Caco-2 (cell line): ENCODE measurements at regions not wholly inside any gene's neighbourhood (a gene's known extent, or its start where the extent isn't known, plus 50 kb on each side); places are given as distances from the start of the nearest gene placed in this dataset.

Experiments used
- BruUV-seq: library from RNA; stranded (reverse); fragments of 400-500 nt; replicated peaks from 2 replicates; lab custom pipeline; 2021; lab: Mats Ljungman, UMichigan
- CTCF ChIA-PET: fragments of 300-600 bp; sonication (Branson Sonifier 250); formaldehyde crosslinking; loops from one replicate; lab custom pipeline; 2022; ENCODE audit warnings: antibody characterized with exemption; lab: Charles Lee
- POLR2A ChIA-PET: fragments of 300-600 bp; sonication (Branson Sonifier 250); formaldehyde crosslinking; loops from one replicate; lab custom pipeline; 2022; ENCODE audit warnings: antibody characterized with exemption; lab: Charles Lee
- DNase-seq, 2 experiments: peaks; one replicate each; pipeline versions ENCODE4 v3.0.0 to v3.0.0-alpha.2; 2020 to 2022
- H3K27me3 ChIP-seq: replicated peaks from 2 replicates; pipeline ENCODE4 v1.6.0; 2011; ENCODE audit warnings: low read length; ENCODE audit not compliant: control insufficient read depth, insufficient read depth
- H3K36me3 ChIP-seq: 2 replicates; pipeline ENCODE4 v1.5.1; 2011; ENCODE audit warnings: low read length; ENCODE audit not compliant: control insufficient read depth, insufficient read depth
- H3K4me1 ChIP-seq: fragments of 250-450 bp; sonication (Bioruptor Pico); 2 replicates; pipeline ENCODE4 v1.5.1; 2020; ENCODE audit warnings: mild to moderate bottlenecking
- H3K4me3 ChIP-seq: 2 replicates; pipeline ENCODE4 v1.5.1; 2011; ENCODE audit warnings: low read depth, mild to moderate bottlenecking, control low read depth, low read length
- H3K9me3 ChIP-seq: fragments of 250-450 bp; sonication (Bioruptor Pico); 2 replicates; pipeline ENCODE4 v1.5.1; 2020; ENCODE audit warnings: mild to moderate bottlenecking, moderate library complexity
- H3K27ac Mint-ChIP-seq: one replicate; pipeline ENCODE4 v1.8.0; 2022; ENCODE audit warnings: mixed read lengths; ENCODE audit not compliant: unreplicated experiment
- H3K27me3 Mint-ChIP-seq: one replicate; pipeline ENCODE4 v1.8.0; 2022; ENCODE audit warnings: mixed read lengths; ENCODE audit not compliant: insufficient read depth, unreplicated experiment
- H3K36me3 Mint-ChIP-seq: one replicate; pipeline ENCODE4 v1.8.0; 2022; ENCODE audit warnings: mild to moderate bottlenecking, mixed read lengths; ENCODE audit not compliant: insufficient read depth, unreplicated experiment
- H3K4me1 Mint-ChIP-seq: one replicate; pipeline ENCODE4 v1.8.0; 2022; ENCODE audit warnings: low read depth, mixed read lengths; ENCODE audit not compliant: unreplicated experiment
- H3K4me3 Mint-ChIP-seq: one replicate; pipeline ENCODE4 v1.8.0; 2022; ENCODE audit warnings: mild to moderate bottlenecking, moderate library complexity, mixed read lengths; ENCODE audit not compliant: unreplicated experiment
- H3K9me3 Mint-ChIP-seq: one replicate; pipeline ENCODE4 v1.8.0; 2022; ENCODE audit warnings: mixed read lengths; ENCODE audit not compliant: unreplicated experiment
- intact Hi-C: fragments of 100-400 bp; cut with micrococcal nuclease; formaldehyde crosslinking; loops from one replicate; pipeline ENCODE4 v1.10.0; 2022; ENCODE audit not compliant: unreplicated experiment
- TF ChIP-seq, protein P1 (sequence below), 2 experiments: fragments of 200-600 bp in 1 of 2; IDR thresholded peaks; 1 replicate in 1 of 2; 2 replicates in 1 of 2; pipeline versions ENCODE4 v1.5.1 to v1.8.0; 2011 to 2022; ENCODE audit warnings: antibody characterized with exemption in 1 of 2, control low read depth in 1 of 2, inconsistent platforms in 1 of 2, low read depth in 1 of 2, low read length in 1 of 2, mild to moderate bottlenecking in 1 of 2, moderate library complexity in 1 of 2; ENCODE audit not compliant: insufficient read depth in 1 of 2, severe bottlenecking in 1 of 2, unreplicated experiment in 1 of 2

DNA sequence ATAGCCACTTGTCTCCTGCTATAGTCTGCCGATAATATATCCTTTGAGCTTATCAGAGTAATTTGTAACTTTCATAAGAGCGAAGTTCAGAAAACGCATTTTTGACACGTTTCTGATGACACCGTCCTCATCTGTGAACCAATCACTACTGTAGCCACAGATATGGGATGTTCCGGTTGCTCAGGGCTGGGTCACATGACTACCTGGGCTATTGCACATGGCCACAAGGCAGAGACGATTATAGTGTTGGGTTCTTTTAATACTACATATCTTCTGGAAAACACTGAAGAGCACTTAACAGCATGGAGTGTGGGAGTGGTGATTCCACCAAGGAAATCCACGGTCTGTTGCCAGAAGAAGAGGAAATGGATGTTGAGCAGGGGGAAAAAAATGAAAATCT, 115.0 kb upstream of the ADRA1B start:
- intact Hi-C loops: no loop called here
- no peaks in the 10 kb centered on the region for H3K36me3 Mint-ChIP-seq
- no peaks in the 10 kb centered on the region for H3K9me3 Mint-ChIP-seq
- no peak overlapping the region for H3K27ac Mint-ChIP-seq
- TF ChIP-seq, protein P1, sequence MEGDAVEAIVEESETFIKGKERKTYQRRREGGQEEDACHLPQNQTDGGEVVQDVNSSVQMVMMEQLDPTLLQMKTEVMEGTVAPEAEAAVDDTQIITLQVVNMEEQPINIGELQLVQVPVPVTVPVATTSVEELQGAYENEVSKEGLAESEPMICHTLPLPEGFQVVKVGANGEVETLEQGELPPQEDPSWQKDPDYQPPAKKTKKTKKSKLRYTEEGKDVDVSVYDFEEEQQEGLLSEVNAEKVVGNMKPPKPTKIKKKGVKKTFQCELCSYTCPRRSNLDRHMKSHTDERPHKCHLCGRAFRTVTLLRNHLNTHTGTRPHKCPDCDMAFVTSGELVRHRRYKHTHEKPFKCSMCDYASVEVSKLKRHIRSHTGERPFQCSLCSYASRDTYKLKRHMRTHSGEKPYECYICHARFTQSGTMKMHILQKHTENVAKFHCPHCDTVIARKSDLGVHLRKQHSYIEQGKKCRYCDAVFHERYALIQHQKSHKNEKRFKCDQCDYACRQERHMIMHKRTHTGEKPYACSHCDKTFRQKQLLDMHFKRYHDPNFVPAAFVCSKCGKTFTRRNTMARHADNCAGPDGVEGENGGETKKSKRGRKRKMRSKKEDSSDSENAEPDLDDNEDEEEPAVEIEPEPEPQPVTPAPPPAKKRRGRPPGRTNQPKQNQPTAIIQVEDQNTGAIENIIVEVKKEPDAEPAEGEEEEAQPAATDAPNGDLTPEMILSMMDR (IDR thresholded peaks at IDR 0.05; ENCODE audit: insufficient read depth in 1 of 2, low read depth in 1 of 2, low read length in 1 of 2, severe bottlenecking in 1 of 2, unreplicated experiment in 1 of 2): no peak
- no peak for DNase-seq
- no peaks in the 10 kb centered on the region for H3K9me3 ChIP-seq
- POLR2A ChIA-PET: no interaction called here
- CTCF ChIA-PET: no interaction called here
- H3K27me3 Mint-ChIP-seq: peaks cover 10% of the 10 kb centered on the region
- no peaks in the 10 kb centered on the region for H3K36me3 ChIP-seq
- no TSS peak for BruUV-seq
- no peaks in the 10 kb centered on the region for H3K4me1 Mint-ChIP-seq
- no peaks in the 10 kb centered on the region for H3K4me1 ChIP-seq
- H3K27me3 ChIP-seq: no peaks in the 10 kb centered on the region; the same call in none of the 2 replicates
- no peak overlapping the region for H3K4me3 Mint-ChIP-seq
- no peak overlapping the region for H3K4me3 ChIP-seq

DNA sequence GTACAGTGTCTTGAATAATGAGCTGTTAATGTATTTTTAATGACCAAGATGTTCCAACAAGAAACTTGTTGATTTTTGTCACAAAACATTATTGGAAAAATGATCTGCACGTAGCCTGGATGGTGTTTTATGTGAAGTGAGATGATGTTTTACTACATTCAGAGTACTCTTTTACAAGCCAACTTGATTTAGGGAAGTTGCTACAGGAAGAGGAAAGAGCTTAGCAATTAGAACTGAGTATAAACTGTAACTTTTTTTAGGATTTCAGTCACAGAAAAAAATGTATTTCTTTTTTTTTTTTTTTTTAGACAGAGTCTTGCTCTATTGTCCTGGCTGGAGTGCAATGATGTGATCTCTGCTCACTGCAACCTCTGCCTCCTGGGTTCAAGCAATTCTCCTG, 113.6 kb upstream of the ADRA1B start:
- no peak for DNase-seq
- no peaks in the 10 kb centered on the region for H3K36me3 ChIP-seq
- no peaks in the 10 kb centered on the region for H3K9me3 ChIP-seq
- no TSS peak for BruUV-seq
- H3K4me3 ChIP-seq: no peak overlapping the region
- H3K27ac Mint-ChIP-seq: no peak overlapping the region
- ChIA-PET CTCF (no interaction called here), POLR2A (no interaction called here)
- no peaks in the 10 kb centered on the region for H3K4me1 ChIP-seq
- no peaks in the 10 kb centered on the region; the same call in none of the 2 replicates for H3K27me3 ChIP-seq
- intact Hi-C loops: no loop called here
- H3K4me1 Mint-ChIP-seq: no peaks in the 10 kb centered on the region
- H3K27me3 Mint-ChIP-seq: peaks cover 7% of the 10 kb centered on the region
- H3K36me3 Mint-ChIP-seq: no peaks in the 10 kb centered on the region
- no peaks in the 10 kb centered on the region for H3K9me3 Mint-ChIP-seq
- TF ChIP-seq, protein P1 (IDR thresholded peaks at IDR 0.05; ENCODE audit: insufficient read depth in 1 of 2, low read depth in 1 of 2, low read length in 1 of 2, severe bottlenecking in 1 of 2, unreplicated experiment in 1 of 2): no peak
- H3K4me3 Mint-ChIP-seq: no peak overlapping the region

DNA sequence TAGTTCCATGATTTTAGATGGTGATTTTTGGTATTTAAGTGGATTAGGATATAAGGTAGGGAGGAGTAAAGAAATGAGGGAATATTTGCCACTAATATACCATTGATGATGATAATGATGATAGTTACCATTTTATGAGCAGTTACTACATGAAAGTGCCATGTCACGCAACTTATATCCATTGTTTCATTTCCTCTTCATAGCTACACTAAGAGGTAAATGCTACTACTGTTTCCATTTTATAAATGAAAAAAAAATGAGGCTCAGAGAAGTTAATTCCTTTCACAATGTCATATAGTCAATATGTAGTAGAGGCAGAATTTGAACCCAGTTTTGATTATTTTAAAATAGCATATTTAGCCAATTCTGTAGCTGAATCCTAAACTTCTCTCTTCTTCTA, 112.2 kb upstream of the ADRA1B start:
- Mint-ChIP-seq H3K27me3 (peaks cover 4% of the 10 kb centered on the region), H3K9me3 (no peaks in the 10 kb centered on the region), H3K4me1 (no peaks in the 10 kb centered on the region), H3K36me3 (no peaks in the 10 kb centered on the region), H3K27ac (no peak overlapping the region), H3K4me3 (no peak overlapping the region)
- H3K4me3 ChIP-seq: no peak overlapping the region
- POLR2A ChIA-PET: no interaction called here
- H3K36me3 ChIP-seq: no peaks in the 10 kb centered on the region
- TF ChIP-seq, protein P1 (IDR thresholded peaks at IDR 0.05; ENCODE audit: insufficient read depth in 1 of 2, low read depth in 1 of 2, low read length in 1 of 2, severe bottlenecking in 1 of 2, unreplicated experiment in 1 of 2): no peak
- H3K9me3 ChIP-seq: no peaks in the 10 kb centered on the region
- no TSS peak for BruUV-seq
- no peak for DNase-seq
- intact Hi-C loops: no loop called here
- H3K4me1 ChIP-seq: no peaks in the 10 kb centered on the region
- no peaks in the 10 kb centered on the region; the same call in none of the 2 replicates for H3K27me3 ChIP-seq
- CTCF ChIA-PET: no interaction called here
